ENCODE measurements at regions not wholly inside any gene's neighbourhood (a gene's known extent, or its start where the extent isn't known, plus 50 kb on each side); places are given as distances from the start of the nearest gene placed in this dataset.
A peak's percentile ranks its signal among the peaks of the same experiment; 100 is the strongest.

- no peak for DNase-seq
Measured at GRCh38 chr13:103184413-103184812, 118.2 kb upstream of the SLC10A2 start.

GRCh38 chr13:103178986-103179943 lies 113.0 kb upstream of the SLC10A2 start:
- peak; percentile 38 for DNase-seq

- no peak for DNase-seq
Measured at GRCh38 chr13:103174966-103175365, 108.7 kb upstream of the SLC10A2 start.

DNA sequence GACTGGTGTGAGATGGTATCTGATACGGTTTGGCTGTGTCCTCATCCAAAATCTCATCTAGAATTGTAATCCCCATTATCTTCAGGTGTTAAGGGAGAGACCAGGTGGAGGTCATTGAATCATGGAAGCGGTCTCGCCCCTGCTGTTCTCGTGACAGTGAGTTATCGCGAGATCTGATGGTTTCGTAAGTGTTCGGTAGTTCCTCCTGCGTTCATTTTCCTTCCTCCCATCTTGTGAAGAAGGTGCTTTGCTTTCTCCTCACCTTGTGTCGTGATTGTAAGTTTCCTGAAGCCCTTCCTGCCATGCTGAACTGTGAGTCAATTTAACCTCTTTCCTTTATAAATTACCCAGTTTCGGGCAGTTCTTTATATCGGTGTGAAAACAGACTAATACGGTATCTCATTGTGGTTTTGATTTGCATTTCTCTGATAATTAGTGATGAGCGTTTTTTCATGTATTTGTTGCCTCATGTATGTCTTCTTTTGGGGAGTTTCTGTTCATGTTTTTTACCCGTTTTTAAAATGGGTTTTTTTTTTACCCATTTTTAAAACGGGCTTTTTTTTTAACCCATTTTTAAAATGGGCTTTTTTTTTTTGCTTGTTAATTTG lies 102.8 kb upstream of the SLC10A2 start:
- no peak for DNase-seq

- no peak for DNase-seq
Measured at GRCh38 chr13:103164251-103164650, 98.0 kb upstream of the SLC10A2 start.

DNA sequence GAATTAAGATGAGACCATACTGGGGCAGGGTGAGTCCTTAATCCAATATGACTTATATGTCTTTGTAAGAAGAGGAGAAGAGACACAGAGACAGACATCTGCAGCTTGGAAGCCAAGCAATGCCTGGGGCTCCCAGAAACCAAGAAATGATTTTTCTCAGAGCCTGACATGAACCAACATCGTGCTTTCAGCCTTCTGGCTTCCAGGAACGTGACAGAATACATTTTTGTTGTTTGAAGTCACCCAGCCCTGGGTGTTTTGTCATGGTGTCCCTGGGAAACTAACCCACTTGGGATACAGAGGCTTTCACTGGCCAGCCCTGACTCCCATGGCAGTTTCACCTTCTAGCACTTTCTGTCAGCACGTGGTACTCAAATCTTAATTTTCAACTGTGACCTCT lies 95.3 kb upstream of the SLC10A2 start:
- DNase-seq = no peak

DNA sequence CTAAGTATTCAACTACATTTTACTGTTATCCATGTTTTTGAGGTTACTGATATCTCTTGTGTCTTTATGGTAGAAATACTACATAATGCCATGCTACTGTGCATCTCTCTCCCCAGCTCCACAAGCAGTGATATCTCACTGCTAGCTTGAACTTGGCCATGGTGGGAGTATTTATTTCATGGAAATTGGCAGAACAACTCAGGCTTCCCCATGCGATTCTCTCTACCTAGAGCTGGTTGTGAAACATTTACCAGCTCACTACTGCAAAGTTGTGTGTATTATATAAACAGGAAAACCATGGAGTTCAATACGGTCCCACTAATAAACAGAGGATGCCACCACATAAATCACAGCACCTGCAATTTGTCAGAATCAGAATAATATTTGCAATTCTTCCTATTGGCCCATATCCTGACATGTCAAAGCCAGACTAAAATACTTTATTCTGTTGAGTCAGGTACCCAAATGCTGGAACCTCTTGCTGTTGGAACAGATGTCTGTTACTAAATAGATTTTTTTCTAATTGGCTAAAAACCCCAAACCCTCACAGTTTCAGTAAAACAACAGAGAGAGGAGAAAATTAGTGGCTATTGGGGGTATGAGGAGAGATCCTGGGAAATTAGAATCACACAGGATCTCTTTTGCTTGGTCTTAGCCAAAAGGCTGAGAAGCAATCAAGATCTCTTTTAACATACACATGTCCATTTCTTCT lies 91.4 kb upstream of the SLC10A2 start:
- DNase-seq = no peak

DNA sequence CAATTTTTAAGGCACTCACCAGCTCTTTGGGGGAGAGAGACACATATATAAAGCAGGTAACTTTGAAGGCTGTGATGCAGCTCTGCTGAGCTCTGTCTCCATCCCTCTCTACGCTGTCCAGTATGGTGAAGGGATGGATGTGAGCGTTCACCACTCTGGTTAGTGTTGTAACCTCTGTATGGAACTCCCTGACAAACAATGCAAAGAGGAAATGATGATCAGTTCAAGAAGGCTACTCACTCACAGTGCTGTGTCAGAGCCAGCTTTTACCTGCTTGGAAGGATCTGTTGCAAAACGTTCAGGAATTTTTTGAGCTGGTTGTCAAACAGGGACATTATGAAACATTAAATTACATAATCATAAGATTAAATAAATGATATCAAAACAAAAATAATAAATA lies 90.8 kb upstream of the SLC10A2 start:
- DNase-seq = no peak

DNA sequence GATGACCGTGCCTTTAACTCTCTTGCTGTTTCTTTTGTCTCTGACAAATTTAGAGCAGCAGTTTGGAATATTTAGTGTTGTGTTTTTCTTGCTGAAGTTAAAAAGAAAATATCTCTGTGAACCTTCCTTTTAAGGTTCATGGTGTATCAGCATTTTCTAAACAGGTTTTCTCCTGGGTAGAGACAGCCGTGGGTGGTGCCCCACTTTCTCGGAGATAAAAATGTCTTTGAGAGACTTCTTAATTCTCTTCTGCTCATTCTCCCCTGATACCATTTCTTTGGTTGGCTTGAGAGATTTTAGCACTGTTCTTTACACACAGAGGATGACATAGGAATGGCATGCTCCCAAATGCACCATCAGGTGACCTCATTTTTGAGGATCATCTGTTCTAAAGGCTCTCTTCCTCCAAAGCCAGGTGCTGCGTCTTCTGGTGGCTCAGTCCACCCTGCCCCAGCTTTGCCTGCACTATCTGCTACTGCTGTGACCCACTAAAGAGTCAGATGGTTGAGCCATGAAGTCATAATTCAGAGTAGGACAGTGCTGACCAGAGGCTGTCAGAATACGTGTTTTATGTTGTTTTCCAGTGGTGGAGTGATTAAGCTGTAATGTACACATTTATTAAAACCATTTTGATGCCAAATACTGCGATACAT lies 90.3 kb upstream of the SLC10A2 start:
- DNase-seq = no peak

- no peak for DNase-seq
Measured at GRCh38 chr13:103153466-103153865, 87.2 kb upstream of the SLC10A2 start.

GRCh38 chr13:103147961-103148360 lies 81.7 kb upstream of the SLC10A2 start:
- no peak for DNase-seq

DNA sequence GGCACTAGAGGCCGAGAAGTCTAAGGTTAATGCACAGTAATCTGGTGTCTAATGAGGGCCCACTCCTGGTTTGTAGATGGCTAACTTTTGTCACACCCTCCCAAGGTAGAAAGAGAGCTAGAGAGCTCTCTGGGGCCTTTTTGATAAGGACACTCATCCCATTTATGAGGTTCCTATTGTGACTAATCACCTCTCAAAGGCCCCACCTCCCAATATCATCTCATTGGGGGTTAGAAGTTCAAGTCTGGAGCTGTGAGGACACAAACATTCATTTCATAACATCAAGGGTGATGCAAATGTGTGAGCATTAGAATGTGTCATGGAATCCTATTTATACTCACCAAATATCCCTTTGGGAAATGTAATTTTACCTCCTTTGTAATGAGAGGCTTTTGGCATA lies 79.2 kb upstream of the SLC10A2 start:
- no peak for DNase-seq

GRCh38 chr13:103143432-103143831 lies 77.2 kb upstream of the SLC10A2 start:
- no peak for DNase-seq

GRCh38 chr13:103142151-103142550 lies 75.9 kb upstream of the SLC10A2 start:
- peak; percentile 35 for DNase-seq

GRCh38 chr13:103140001-103140671 lies 73.9 kb upstream of the SLC10A2 start:
- no peak for DNase-seq

- DNase-seq = no peak
Measured at GRCh38 chr13:103134271-103134670, 68.1 kb upstream of the SLC10A2 start.

- DNase-seq = no peak
Measured at GRCh38 chr13:103133556-103133955, 67.3 kb upstream of the SLC10A2 start.

DNA sequence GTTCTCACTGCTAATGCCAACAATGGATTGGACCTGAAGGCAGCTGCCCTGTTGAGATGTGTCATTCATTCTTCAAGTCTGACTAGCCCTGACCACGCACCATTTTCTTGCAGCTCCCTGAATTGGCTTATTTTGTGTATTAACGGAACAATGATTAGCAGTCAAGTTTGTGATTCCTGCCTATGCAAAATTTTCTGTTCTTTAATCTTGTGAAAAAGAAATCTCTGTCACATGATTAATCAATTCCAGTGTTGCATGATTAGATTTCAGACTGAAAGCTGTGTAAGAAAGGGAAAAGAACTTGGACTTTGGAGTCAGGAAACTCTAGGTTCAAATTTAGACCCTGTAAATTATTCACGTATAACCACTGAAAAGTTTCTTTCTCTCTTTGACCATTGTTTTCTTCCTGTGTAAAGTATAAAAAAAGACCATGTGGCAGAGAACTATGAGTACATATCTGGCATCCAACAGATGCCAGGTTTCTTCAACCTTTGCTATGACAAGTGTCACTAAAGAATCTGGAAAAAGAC lies 64.5 kb upstream of the SLC10A2 start:
- DNase-seq = no peak

- no peak for DNase-seq
Measured at GRCh38 chr13:103130146-103130545, 63.9 kb upstream of the SLC10A2 start.
